ENCODE measurements at regions not wholly inside any gene's neighbourhood (a gene's known extent, or its start where the extent isn't known, plus 50 kb on each side); places are given as distances from the start of the nearest gene placed in this dataset.

DNA sequence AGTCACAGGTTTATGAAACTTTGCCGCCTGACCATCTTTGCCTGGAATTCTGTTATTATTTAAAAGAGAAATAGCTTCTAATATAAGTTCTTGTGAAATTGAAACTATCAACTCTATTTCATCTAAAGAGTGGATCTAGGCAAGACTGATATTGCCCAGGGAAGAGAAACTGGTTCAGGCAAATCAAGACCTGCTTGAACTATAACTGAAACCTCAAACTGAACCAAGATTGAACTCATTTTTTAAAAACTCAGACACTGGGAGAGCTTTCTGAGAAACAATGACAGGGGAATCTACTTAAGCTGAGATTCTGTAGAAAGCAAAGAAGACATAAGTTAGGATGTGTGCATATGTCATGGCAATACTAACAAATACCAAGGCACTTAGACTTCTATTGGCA, 815.8 kb downstream of the BRINP1 start:
- H3K27ac ChIP-seq (ENCODE audit: low read depth, low read length): no peak overlapping the region
- no peak for DNase-seq (ENCODE audit: insufficient read length, low spot score, missing footprints)
- H3K4me2 ChIP-seq (ENCODE audit: insufficient read depth, low read length): no peak overlapping the region
- no peaks in the 10 kb centered on the region for H3K9me3 ChIP-seq (ENCODE audit: low read depth, low read length)
- H3K27me3 ChIP-seq (ENCODE audit: insufficient read depth, low read length): no peaks in the 10 kb centered on the region
- TF ChIP-seq, protein P1, sequence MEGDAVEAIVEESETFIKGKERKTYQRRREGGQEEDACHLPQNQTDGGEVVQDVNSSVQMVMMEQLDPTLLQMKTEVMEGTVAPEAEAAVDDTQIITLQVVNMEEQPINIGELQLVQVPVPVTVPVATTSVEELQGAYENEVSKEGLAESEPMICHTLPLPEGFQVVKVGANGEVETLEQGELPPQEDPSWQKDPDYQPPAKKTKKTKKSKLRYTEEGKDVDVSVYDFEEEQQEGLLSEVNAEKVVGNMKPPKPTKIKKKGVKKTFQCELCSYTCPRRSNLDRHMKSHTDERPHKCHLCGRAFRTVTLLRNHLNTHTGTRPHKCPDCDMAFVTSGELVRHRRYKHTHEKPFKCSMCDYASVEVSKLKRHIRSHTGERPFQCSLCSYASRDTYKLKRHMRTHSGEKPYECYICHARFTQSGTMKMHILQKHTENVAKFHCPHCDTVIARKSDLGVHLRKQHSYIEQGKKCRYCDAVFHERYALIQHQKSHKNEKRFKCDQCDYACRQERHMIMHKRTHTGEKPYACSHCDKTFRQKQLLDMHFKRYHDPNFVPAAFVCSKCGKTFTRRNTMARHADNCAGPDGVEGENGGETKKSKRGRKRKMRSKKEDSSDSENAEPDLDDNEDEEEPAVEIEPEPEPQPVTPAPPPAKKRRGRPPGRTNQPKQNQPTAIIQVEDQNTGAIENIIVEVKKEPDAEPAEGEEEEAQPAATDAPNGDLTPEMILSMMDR (IDR thresholded peaks at IDR 0.05; ENCODE audit: extremely low read depth, low read depth, low read length): no peak
- no peaks in the 10 kb centered on the region for H3K36me3 ChIP-seq (ENCODE audit: insufficient read depth, low read length)
- H2AFZ ChIP-seq (ENCODE audit: low read length): no peak overlapping the region
- H4K20me1 ChIP-seq (ENCODE audit: insufficient read depth, low read length): no peaks in the 10 kb centered on the region
- no peak overlapping the region for H3K4me3 ChIP-seq (ENCODE audit: insufficient read depth, low read length)
- H3K4me1 ChIP-seq (ENCODE audit: insufficient read depth, low read length): no peaks in the 10 kb centered on the region
- no peaks in the 10 kb centered on the region for H3K79me2 ChIP-seq (ENCODE audit: insufficient read depth, low read length)

DNA sequence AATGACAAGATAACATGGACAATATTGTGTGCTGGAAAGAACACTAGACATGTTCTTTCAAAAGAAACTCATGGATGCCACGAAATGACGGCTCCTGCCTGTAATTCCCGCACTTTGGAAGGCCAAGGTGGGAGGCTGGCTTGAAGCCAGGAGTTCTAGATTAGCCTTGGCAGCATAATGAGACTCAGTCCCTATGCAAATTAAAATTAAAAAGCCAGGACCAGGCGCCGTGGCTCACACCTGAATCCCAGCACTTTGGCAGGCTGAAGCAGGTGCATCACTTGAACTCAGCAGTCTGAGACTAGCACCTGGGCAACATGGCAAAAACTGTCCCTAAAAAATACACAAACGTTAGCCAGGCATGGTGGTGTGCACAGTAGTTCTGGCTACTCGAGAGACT, 814.2 kb downstream of the BRINP1 start:
- no peak for DNase-seq (ENCODE audit: insufficient read length, low spot score, missing footprints)
- no peaks in the 10 kb centered on the region for H3K79me2 ChIP-seq (ENCODE audit: insufficient read depth, low read length)
- TF ChIP-seq, protein P1 (IDR thresholded peaks at IDR 0.05; ENCODE audit: extremely low read depth, low read depth, low read length): no peak
- no peak overlapping the region for H2AFZ ChIP-seq (ENCODE audit: low read length)
- no peaks in the 10 kb centered on the region for H3K36me3 ChIP-seq (ENCODE audit: insufficient read depth, low read length)
- H3K27ac ChIP-seq (ENCODE audit: low read depth, low read length): no peak overlapping the region
- no peaks in the 10 kb centered on the region for H3K4me1 ChIP-seq (ENCODE audit: insufficient read depth, low read length)
- no peak overlapping the region for H3K4me3 ChIP-seq (ENCODE audit: insufficient read depth, low read length)
- H3K4me2 ChIP-seq (ENCODE audit: insufficient read depth, low read length): no peak overlapping the region
- no peaks in the 10 kb centered on the region for H3K27me3 ChIP-seq (ENCODE audit: insufficient read depth, low read length)
- no peaks in the 10 kb centered on the region for H4K20me1 ChIP-seq (ENCODE audit: insufficient read depth, low read length)
- no peaks in the 10 kb centered on the region for H3K9me3 ChIP-seq (ENCODE audit: low read depth, low read length)

DNA sequence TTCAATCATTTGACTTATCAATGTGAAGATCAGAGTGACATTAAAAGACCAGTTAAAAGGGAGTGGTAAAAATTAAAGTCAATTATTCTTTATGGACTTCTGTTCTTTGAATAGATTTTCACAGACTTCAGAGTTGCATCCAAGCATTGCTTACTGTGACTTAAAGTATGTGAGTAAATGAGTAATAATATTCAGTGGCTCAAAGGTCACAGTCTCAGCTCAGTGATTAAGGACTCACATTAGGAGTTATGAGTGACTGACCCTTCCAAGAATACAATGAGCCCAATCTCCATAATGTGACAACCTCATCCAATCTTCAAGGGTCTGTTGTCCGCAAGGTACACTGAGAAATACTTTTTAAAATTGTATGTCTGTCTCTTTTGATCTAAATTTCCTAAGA, 811.2 kb downstream of the BRINP1 start:
- Histone ChIP-seq H4K20me1 (ENCODE audit: insufficient read depth, low read length) (no peaks in the 10 kb centered on the region), H3K27ac (ENCODE audit: low read depth, low read length) (no peak overlapping the region), H3K4me2 (ENCODE audit: insufficient read depth, low read length) (no peak overlapping the region), H3K36me3 (ENCODE audit: insufficient read depth, low read length) (no peaks in the 10 kb centered on the region), H3K79me2 (ENCODE audit: insufficient read depth, low read length) (no peaks in the 10 kb centered on the region), H2AFZ (ENCODE audit: low read length) (no peak overlapping the region), H3K9me3 (ENCODE audit: low read depth, low read length) (no peaks in the 10 kb centered on the region), H3K27me3 (ENCODE audit: insufficient read depth, low read length) (no peaks in the 10 kb centered on the region), H3K4me3 (ENCODE audit: insufficient read depth, low read length) (no peak overlapping the region), H3K4me1 (ENCODE audit: insufficient read depth, low read length) (no peaks in the 10 kb centered on the region)
- TF ChIP-seq, protein P1 (IDR thresholded peaks at IDR 0.05; ENCODE audit: extremely low read depth, low read depth, low read length): no peak
- DNase-seq (ENCODE audit: insufficient read length, low spot score, missing footprints): no peak

DNA sequence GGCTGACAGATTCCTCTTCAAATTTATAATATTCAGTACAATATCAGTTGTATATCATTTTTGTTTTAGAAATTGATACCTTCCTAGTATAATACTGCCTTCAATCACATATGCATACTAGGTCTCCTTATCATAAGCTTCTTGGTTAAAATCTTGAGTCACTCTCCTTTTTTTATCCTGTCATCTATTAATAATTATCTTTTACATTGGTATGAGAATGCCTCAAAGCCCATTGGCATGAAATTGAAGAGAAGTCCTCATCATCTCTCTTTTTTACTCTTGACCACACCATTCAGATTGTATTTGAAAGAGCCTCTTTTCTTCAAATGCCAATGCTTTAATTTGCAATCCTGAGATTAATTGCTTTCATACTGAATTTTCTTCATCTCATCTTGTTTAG, 810.3 kb downstream of the BRINP1 start:
- Histone ChIP-seq H4K20me1 (ENCODE audit: insufficient read depth, low read length) (no peaks in the 10 kb centered on the region), H3K9me3 (ENCODE audit: low read depth, low read length) (no peaks in the 10 kb centered on the region), H3K27me3 (ENCODE audit: insufficient read depth, low read length) (no peaks in the 10 kb centered on the region), H3K27ac (ENCODE audit: low read depth, low read length) (no peak overlapping the region), H3K4me3 (ENCODE audit: insufficient read depth, low read length) (no peak overlapping the region), H3K36me3 (ENCODE audit: insufficient read depth, low read length) (no peaks in the 10 kb centered on the region), H2AFZ (ENCODE audit: low read length) (no peak overlapping the region), H3K4me2 (ENCODE audit: insufficient read depth, low read length) (no peak overlapping the region), H3K79me2 (ENCODE audit: insufficient read depth, low read length) (no peaks in the 10 kb centered on the region), H3K4me1 (ENCODE audit: insufficient read depth, low read length) (peaks cover 2% of the 10 kb centered on the region)
- TF ChIP-seq, protein P1 (IDR thresholded peaks at IDR 0.05; ENCODE audit: extremely low read depth, low read depth, low read length): no peak
- DNase-seq (ENCODE audit: insufficient read length, low spot score, missing footprints): no peak
